ENCODE measurements at regions not wholly inside any gene's neighbourhood (a gene's known extent, or its start where the extent isn't known, plus 50 kb on each side); places are given as distances from the start of the nearest gene placed in this dataset.

GRCh38 chr1:30615816-30616590 is 107.4 kb downstream of the MATN1 start:
- no peak for FAIRE-seq
- TF ChIP-seq, protein P1, sequence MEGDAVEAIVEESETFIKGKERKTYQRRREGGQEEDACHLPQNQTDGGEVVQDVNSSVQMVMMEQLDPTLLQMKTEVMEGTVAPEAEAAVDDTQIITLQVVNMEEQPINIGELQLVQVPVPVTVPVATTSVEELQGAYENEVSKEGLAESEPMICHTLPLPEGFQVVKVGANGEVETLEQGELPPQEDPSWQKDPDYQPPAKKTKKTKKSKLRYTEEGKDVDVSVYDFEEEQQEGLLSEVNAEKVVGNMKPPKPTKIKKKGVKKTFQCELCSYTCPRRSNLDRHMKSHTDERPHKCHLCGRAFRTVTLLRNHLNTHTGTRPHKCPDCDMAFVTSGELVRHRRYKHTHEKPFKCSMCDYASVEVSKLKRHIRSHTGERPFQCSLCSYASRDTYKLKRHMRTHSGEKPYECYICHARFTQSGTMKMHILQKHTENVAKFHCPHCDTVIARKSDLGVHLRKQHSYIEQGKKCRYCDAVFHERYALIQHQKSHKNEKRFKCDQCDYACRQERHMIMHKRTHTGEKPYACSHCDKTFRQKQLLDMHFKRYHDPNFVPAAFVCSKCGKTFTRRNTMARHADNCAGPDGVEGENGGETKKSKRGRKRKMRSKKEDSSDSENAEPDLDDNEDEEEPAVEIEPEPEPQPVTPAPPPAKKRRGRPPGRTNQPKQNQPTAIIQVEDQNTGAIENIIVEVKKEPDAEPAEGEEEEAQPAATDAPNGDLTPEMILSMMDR (IDR thresholded peaks at IDR 0.05; ENCODE audit: insufficient read depth, missing control alignments), result no peak
- no peak for DNase-seq (ENCODE audit: insufficient read length, low spot score)

GRCh38 chr1:30615076-30615795 is 108.1 kb downstream of the MATN1 start:
- TF ChIP-seq, protein P1 (IDR thresholded peaks at IDR 0.05; ENCODE audit: insufficient read depth, missing control alignments), result no peak
- no peak for DNase-seq (ENCODE audit: insufficient read length, low spot score)

GRCh38 chr1:30613188-30613587 is 110.2 kb downstream of the MATN1 start:
- DNase-seq (ENCODE audit: insufficient read length, low spot score), result no peak
- TF ChIP-seq, protein P1 (IDR thresholded peaks at IDR 0.05; ENCODE audit: insufficient read depth, missing control alignments), result no peak
- no peak for FAIRE-seq

More at GRCh38 chr1:30615076-30615795, 108.1 kb downstream of the MATN1 start:
- no peak for FAIRE-seq

DNA sequence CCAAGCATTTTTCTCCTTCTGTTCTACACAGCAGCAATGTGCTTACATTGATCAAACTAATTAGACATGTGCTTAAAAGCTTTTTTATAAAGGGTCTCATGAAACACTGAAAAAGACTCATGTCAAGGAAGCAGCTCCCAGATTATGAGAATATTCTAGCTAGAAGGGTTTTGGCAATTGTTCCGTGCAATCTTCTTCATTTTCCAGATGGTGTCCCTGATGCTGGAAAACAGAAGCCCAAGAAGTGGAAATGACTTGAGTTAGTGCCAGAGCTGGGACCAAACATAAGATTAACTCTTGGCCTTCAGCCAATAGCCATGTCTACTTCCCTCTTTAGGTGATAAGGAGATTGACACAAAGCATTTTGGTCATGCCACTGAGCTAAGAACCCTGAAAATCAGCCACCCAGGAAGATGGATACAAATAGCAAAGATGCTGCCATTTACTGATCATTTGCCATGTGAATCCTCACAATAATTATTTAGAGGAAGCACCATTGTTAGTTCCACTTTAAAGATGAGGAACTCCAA is 110.8 kb downstream of the MATN1 start:
- FAIRE-seq (no peak), DNase-seq (ENCODE audit: insufficient read length, low spot score) (no peak)
- TF ChIP-seq, protein P1 (IDR thresholded peaks at IDR 0.05; ENCODE audit: insufficient read depth, missing control alignments), result no peak

GRCh38 chr1:30611741-30612309 is 111.6 kb downstream of the MATN1 start:
- FAIRE-seq (no peak), DNase-seq (ENCODE audit: insufficient read length, low spot score) (no peak)
- TF ChIP-seq, protein P1 (IDR thresholded peaks at IDR 0.05; ENCODE audit: insufficient read depth, missing control alignments), result no peak

DNA sequence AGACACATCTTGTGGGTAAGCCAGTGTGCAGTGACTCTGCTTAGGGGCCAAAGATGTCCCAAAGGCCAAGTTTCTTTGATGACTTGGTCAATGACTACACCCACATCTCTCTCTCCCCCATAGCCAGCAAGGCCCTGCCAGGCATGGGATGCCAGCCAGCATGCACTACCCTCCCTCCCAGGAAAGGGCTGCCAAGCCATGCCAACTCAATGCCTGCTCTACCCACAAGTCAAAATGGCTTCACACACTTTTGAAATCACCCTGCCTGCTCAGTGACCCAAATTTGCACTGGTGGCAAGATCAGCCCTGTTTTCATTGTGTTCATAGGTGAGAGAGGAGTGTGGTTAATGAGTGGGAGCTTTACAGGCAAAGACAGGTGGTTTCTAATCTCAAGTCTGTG is 112.5 kb downstream of the MATN1 start:
- FAIRE-seq, result no peak
- TF ChIP-seq, protein P1 (IDR thresholded peaks at IDR 0.05; ENCODE audit: insufficient read depth, missing control alignments), result no peak
- no peak for DNase-seq (ENCODE audit: insufficient read length, low spot score)

Data from D721Med (cell line).